SH-SY5Y (cell line): ENCODE measurements at regions not wholly inside any gene's neighbourhood (a gene's known extent, or its start where the extent isn't known, plus 50 kb on each side); places are given as distances from the start of the nearest gene placed in this dataset.

Experiments used
- GATA2 ChIP-seq: IDR thresholded peaks from 2 replicates; pipeline ENCODE4 v1.6.1; 2011; ENCODE audit warnings: mild to moderate bottlenecking, low read depth, low read length
- GATA3 ChIP-seq: IDR thresholded peaks from 2 replicates; pipeline ENCODE4 v1.6.1; 2011; ENCODE audit warnings: low read depth, mild to moderate bottlenecking, low read length, moderate library complexity

- TF ChIP-seq GATA2 (no peak), GATA3 (no peak)
Observed at GRCh38 chr10:2909921-2910320, 157.4 kb upstream of the PFKP start.

GRCh38 chr10:2908851-2909630 lies 158.3 kb upstream of the PFKP start:
- TF ChIP-seq GATA3 (no peak), GATA2 (no peak)

GRCh38 chr10:2906974-2907373 lies 160.4 kb upstream of the PFKP start:
- no peak for TF ChIP-seq GATA3
- TF ChIP-seq GATA2, result no peak

GRCh38 chr10:2905851-2906250 lies 161.5 kb upstream of the PFKP start:
- TF ChIP-seq GATA2, result no peak
- no peak for TF ChIP-seq GATA3

- TF ChIP-seq GATA2 (no peak), GATA3 (no peak)
Observed at GRCh38 chr10:2900530-2900929, 166.8 kb upstream of the PFKP start.

GRCh38 chr10:2899246-2899951 lies 167.9 kb upstream of the PFKP start:
- TF ChIP-seq GATA3, result no peak
- no peak for TF ChIP-seq GATA2

- TF ChIP-seq GATA2, result no peak
- TF ChIP-seq GATA3, result no peak
Observed at GRCh38 chr10:2898509-2898860, 168.9 kb upstream of the PFKP start.

GRCh38 chr10:2897619-2898508 lies 169.5 kb upstream of the PFKP start:
- 0 out of 2 replicates have a peak, but pooled peaks have one; percentile 17 for TF ChIP-seq GATA2
- no peak for TF ChIP-seq GATA3

- TF ChIP-seq GATA2 (no peak), GATA3 (no peak)
Observed at GRCh38 chr10:2895594-2896196, 171.7 kb upstream of the PFKP start.

- TF ChIP-seq GATA3 (no peak), GATA2 (no peak)
Observed at GRCh38 chr10:2893991-2894390, 173.4 kb upstream of the PFKP start.

GRCh38 chr10:2893158-2893845 lies 174.0 kb upstream of the PFKP start:
- no peak for TF ChIP-seq GATA3
- no peak for TF ChIP-seq GATA2

- TF ChIP-seq GATA3 (no peak), GATA2 (no peak)
Observed at GRCh38 chr10:2891770-2892124, 175.6 kb upstream of the PFKP start.

- TF ChIP-seq GATA3 (peak; percentile 80), GATA2 (peak; percentile 96)
Observed at GRCh38 chr10:2891073-2891769, 176.1 kb upstream of the PFKP start.

- no peak for TF ChIP-seq GATA2
Observed at GRCh38 chr10:2890093-2890492, 177.3 kb upstream of the PFKP start.
